H9 (cell line): ENCODE measurements at regions not wholly inside any gene's neighbourhood (a gene's known extent, or its start where the extent isn't known, plus 50 kb on each side); places are given as distances from the start of the nearest gene placed in this dataset.

ENCODE experiments used
- DNase-seq: peaks from one replicate; pipeline ENCODE4 v3.0.0-alpha.2; 2017
- H2AFZ ChIP-seq: one replicate; pipeline ENCODE4 v1.6.1; 2013; ENCODE audit warnings: mild to moderate bottlenecking, low read length, control low read depth, moderate library complexity
- H2AK5ac ChIP-seq: 2 replicates; pipeline ENCODE4 v1.6.1; 2013; ENCODE audit warnings: low read length, control low read depth, mixed read lengths; ENCODE audit not compliant: insufficient read length
- H2BK120ac ChIP-seq: one replicate; pipeline ENCODE4 v1.6.1; 2013; ENCODE audit warnings: low read depth, mild to moderate bottlenecking, low read length, control low read depth, inconsistent platforms; ENCODE audit not compliant: poor library complexity, severe bottlenecking
- H2BK12ac ChIP-seq: 2 replicates; pipeline ENCODE4 v1.6.1; 2013; ENCODE audit warnings: low read length, control low read depth, mixed read lengths, low read depth; ENCODE audit not compliant: insufficient read length
- H2BK15ac ChIP-seq: 2 replicates; pipeline ENCODE4 v1.6.1; 2013; ENCODE audit warnings: low read depth, low read length, control low read depth
- H2BK20ac ChIP-seq: one replicate; pipeline ENCODE4 v1.6.1; 2013; ENCODE audit warnings: low read depth, mild to moderate bottlenecking, low read length, control low read depth, inconsistent platforms; ENCODE audit not compliant: poor library complexity, severe bottlenecking
- H2BK5ac ChIP-seq: 2 replicates; pipeline ENCODE4 v1.6.1; 2013; ENCODE audit warnings: low read length, control low read depth, mixed read lengths; ENCODE audit not compliant: insufficient read length
- H3K14ac ChIP-seq: 2 replicates; pipeline ENCODE4 v1.6.1; 2013; ENCODE audit warnings: low read length, control low read depth; ENCODE audit not compliant: insufficient read depth
- H3K18ac ChIP-seq: 2 replicates; pipeline ENCODE4 v1.6.1; 2013; ENCODE audit warnings: low read depth, mild to moderate bottlenecking, mixed read lengths, low read length, control low read depth; ENCODE audit not compliant: insufficient read length
- H3K23ac ChIP-seq: 2 replicates; pipeline ENCODE4 v1.6.1; 2013; ENCODE audit warnings: low read length, control low read depth, mixed read lengths, low read depth; ENCODE audit not compliant: insufficient read length
- H3K23me2 ChIP-seq: 2 replicates; pipeline ENCODE4 v1.6.1; 2013; ENCODE audit warnings: low read depth, mild to moderate bottlenecking, mixed read lengths, low read length, control low read depth; ENCODE audit not compliant: insufficient read length, poor library complexity, severe bottlenecking
- H3K27ac ChIP-seq: 2 replicates; pipeline ENCODE4 v1.5.1; 2013; ENCODE audit warnings: low read length, control low read depth, mixed read lengths, low read depth; ENCODE audit not compliant: insufficient read length
- H3K27me3 ChIP-seq: 2 replicates; pipeline ENCODE4 v1.6.1; 2013; ENCODE audit warnings: low read length, control low read depth, inconsistent platforms; ENCODE audit not compliant: insufficient read depth
- H3K4ac ChIP-seq: 2 replicates; pipeline ENCODE4 v1.6.1; 2013; ENCODE audit warnings: low read depth, mild to moderate bottlenecking, control low read depth, inconsistent platforms, low read length, moderate library complexity
- H3K4me1 ChIP-seq: 2 replicates; pipeline ENCODE4 v1.6.1; 2013; ENCODE audit warnings: low read length, control low read depth, inconsistent platforms; ENCODE audit not compliant: insufficient read depth
- H3K4me2 ChIP-seq: 2 replicates; pipeline ENCODE4 v1.6.1; 2013; ENCODE audit warnings: low read length, control low read depth, mixed read lengths; ENCODE audit not compliant: insufficient read length, insufficient read depth
- H3K56ac ChIP-seq: 2 replicates; pipeline ENCODE4 v1.6.1; 2013; ENCODE audit warnings: low read depth, mild to moderate bottlenecking, mixed read lengths, low read length, control low read depth; ENCODE audit not compliant: insufficient read length
- H3K79me1 ChIP-seq: 2 replicates; pipeline ENCODE4 v1.6.1; 2013; ENCODE audit warnings: low read depth, mild to moderate bottlenecking, moderate library complexity, low read length, control low read depth, inconsistent platforms; ENCODE audit not compliant: insufficient read depth, poor library complexity, severe bottlenecking
- H3K79me2 ChIP-seq: 2 replicates; pipeline ENCODE4 v1.6.1; 2013; ENCODE audit warnings: low read length, control low read depth, inconsistent platforms; ENCODE audit not compliant: insufficient read depth
- H3K9ac ChIP-seq: 2 replicates; pipeline ENCODE4 v1.6.1; 2013; ENCODE audit warnings: low read length, control low read depth, mixed read lengths; ENCODE audit not compliant: insufficient read length; ENCODE audit errors: extremely low read depth
- H3K9me3 ChIP-seq: one replicate; pipeline ENCODE4 v1.6.1; 2013; ENCODE audit warnings: low read depth, low read length, inconsistent platforms; ENCODE audit not compliant: control insufficient read depth
- H3T11ph ChIP-seq: one replicate; pipeline ENCODE4 v1.6.1; 2013; ENCODE audit warnings: mild to moderate bottlenecking, low read length, control low read depth, inconsistent platforms
- H4K20me1 ChIP-seq: one replicate; pipeline ENCODE4 v1.6.1; 2013; ENCODE audit not compliant: control insufficient read depth, insufficient read length, insufficient read depth
- H4K5ac ChIP-seq: 2 replicates; pipeline ENCODE4 v1.6.1; 2013; ENCODE audit warnings: low read depth, mild to moderate bottlenecking, mixed read lengths, low read length, control low read depth; ENCODE audit not compliant: insufficient read length
- H4K8ac ChIP-seq: replicated peaks from 2 replicates; pipeline ENCODE4 v1.6.1; 2013; ENCODE audit warnings: low read length, control low read depth, mixed read lengths, low read depth; ENCODE audit not compliant: insufficient read length
- H4K91ac ChIP-seq: 2 replicates; pipeline ENCODE4 v1.6.1; 2013; ENCODE audit warnings: low read depth, mild to moderate bottlenecking, moderate library complexity, mixed read lengths, low read length, control low read depth; ENCODE audit not compliant: insufficient read length
- H3K27ac Mint-ChIP-seq, 3 experiments: 2 replicates in 2 of 3; 3 replicates in 1 of 3; pipeline ENCODE4 v1.8.0; 2020 to 2021; ENCODE audit warnings: mixed read lengths in 3 of 3, mild to moderate bottlenecking in 1 of 3, moderate library complexity in 1 of 3
- H3K27me3 Mint-ChIP-seq: 2 replicates; pipeline ENCODE4 v1.8.0; 2021; ENCODE audit warnings: low read depth, mild to moderate bottlenecking, moderate library complexity, mixed read lengths
- H3K36me3 Mint-ChIP-seq, 3 experiments: 2 replicates in 2 of 3; 3 replicates in 1 of 3; pipeline ENCODE4 v1.8.0; 2020 to 2021; ENCODE audit warnings: low read depth in 3 of 3, mixed read lengths in 3 of 3; ENCODE audit not compliant: insufficient read depth in 1 of 3
- H3K4me1 Mint-ChIP-seq, 2 experiments: 2 replicates each; pipeline ENCODE4 v1.8.0; 2020; ENCODE audit warnings: mixed read lengths in 2 of 2
- H3K4me3 Mint-ChIP-seq, 2 experiments: 2 replicates in 1 of 2; 3 replicates in 1 of 2; pipeline ENCODE4 v1.8.0; 2020 to 2021; ENCODE audit warnings: mild to moderate bottlenecking in 2 of 2, mixed read lengths in 2 of 2, moderate library complexity in 1 of 2
- H3K9me3 Mint-ChIP-seq, 2 experiments: 2 replicates in 1 of 2; 3 replicates in 1 of 2; pipeline ENCODE4 v1.8.0; 2020; ENCODE audit warnings: mild to moderate bottlenecking in 2 of 2, mixed read lengths in 2 of 2, moderate library complexity in 1 of 2
- CTCF ChIP-seq: fragments of 200-600 bp; sonication (generic); conservative IDR thresholded peaks from 3 replicates; pipeline ENCODE4 v1.8.0; 2021; ENCODE audit warnings: antibody characterized with exemption, mild to moderate bottlenecking
- WGBS: extraction: QIAGEN DNeasy Blood & Tissue Kit; methylation state at CpG from one replicate; pipeline ENCODE4 v1.1.7; 2013; ENCODE audit warnings: missing lambda C conversion rate, low lambda C conversion rate, mixed read lengths; ENCODE audit not compliant: insufficient read length; ENCODE audit errors: extremely low coverage; 5-methylcytosine and 5-hydroxymethylcytosine counted together

GRCh38 chr5:171569065-171569712 is 149.7 kb downstream of the FGF18 start:
- H3K4me2 ChIP-seq: no peak overlapping the region
- H3T11ph ChIP-seq: no peak overlapping the region
- no CpG with 5 or more reads among the region's 1 CpG for WGBS
- no peak for DNase-seq
- Mint-ChIP-seq H3K27me3 (peaks cover 1% of the 10 kb centered on the region), H3K36me3 (peaks cover 17 to 39% (median 19%) of the 10 kb centered on the region in 3 experiments), H3K4me3 (no peak overlapping the region), H3K9me3 (peaks cover 32 to 38% of the 10 kb centered on the region in 2 experiments), H3K4me1 (peaks cover 7% of the 10 kb centered on the region in 2 experiments), H3K27ac (no peak overlapping the region)
- H4K91ac ChIP-seq: no peak overlapping the region
- no peak overlapping the region for H3K56ac ChIP-seq
- peaks cover 9% of the 10 kb centered on the region for H3K9me3 ChIP-seq
- H3K14ac ChIP-seq: no peak overlapping the region
- H3K79me1 ChIP-seq: no peaks in the 10 kb centered on the region
- no peaks in the 10 kb centered on the region for H3K23me2 ChIP-seq
- no peak overlapping the region for H2BK12ac ChIP-seq
- no peak overlapping the region for H2AK5ac ChIP-seq
- no peak overlapping the region for H3K23ac ChIP-seq
- H4K8ac ChIP-seq: no peak overlapping the region
- no peak overlapping the region for H2BK5ac ChIP-seq
- no peak overlapping the region for H2BK120ac ChIP-seq
- no peak overlapping the region for H4K5ac ChIP-seq
- no peak overlapping the region for H2AFZ ChIP-seq
- no peak overlapping the region for H3K27ac ChIP-seq
- H3K4me1 ChIP-seq: no peaks in the 10 kb centered on the region
- no peaks in the 10 kb centered on the region for H3K79me2 ChIP-seq
- H4K20me1 ChIP-seq: no peaks in the 10 kb centered on the region
- H3K9ac ChIP-seq: no peak overlapping the region
- no peak overlapping the region for H2BK15ac ChIP-seq
- no peak overlapping the region for H3K4ac ChIP-seq
- H2BK20ac ChIP-seq: no peak overlapping the region
- no peak overlapping the region for H3K18ac ChIP-seq
- no peaks in the 10 kb centered on the region for H3K27me3 ChIP-seq
- TF ChIP-seq CTCF: no peak
